SK-N-SH treated with all-trans-retinoic acid at 6 μM for 48 hours (cell line): ENCODE measurements at regions not wholly inside any gene's neighbourhood (a gene's known extent, or its start where the extent isn't known, plus 50 kb on each side); places are given as distances from the start of the nearest gene placed in this dataset.

ENCODE experiments used
- ATAC-seq: fragments of 200-7000 bp; cut with Tn5 transposase; 3 replicates; pipeline ENCODE4 v1.9.1; 2020; ENCODE audit warnings: mild to moderate bottlenecking, moderate library complexity
- ARNTL ChIP-seq: fragments of 450-650 bp; formaldehyde crosslinking; IDR thresholded peaks from 2 replicates; pipeline ENCODE4 v1.5.0; 2020; ENCODE audit warnings: low read depth, mild to moderate bottlenecking, moderate library complexity, borderline replicate concordance
- BACH2 ChIP-seq: fragments of 250-450 bp; sonication (Bioruptor Pico); IDR thresholded peaks from 2 replicates; pipeline ENCODE4 v1.9.0; 2021; ENCODE audit warnings: mild to moderate bottlenecking, borderline replicate concordance
- CSDC2 ChIP-seq: fragments of 250-450 bp; sonication (Bioruptor Pico); IDR thresholded peaks from 2 replicates; pipeline ENCODE4 v1.5.0; 2020; ENCODE audit warnings: mild to moderate bottlenecking, moderate library complexity
- GLIS3 ChIP-seq: fragments of 250-450 bp; sonication (Bioruptor Pico); IDR thresholded peaks from 2 replicates; pipeline ENCODE4 v1.5.0; 2020; ENCODE audit warnings: mild to moderate bottlenecking, moderate library complexity
- ISL1 ChIP-seq: fragments of 250-450 bp; sonication (Bioruptor Pico); IDR thresholded peaks from 2 replicates; pipeline ENCODE4 v2.1.2; 2022; ENCODE audit warnings: mild to moderate bottlenecking, moderate library complexity
- PPARA ChIP-seq: fragments of 250-450 bp; sonication (Bioruptor Pico); IDR thresholded peaks from 2 replicates; pipeline ENCODE4 v1.5.0; 2020; ENCODE audit warnings: mild to moderate bottlenecking, borderline replicate concordance
- SNAI2 ChIP-seq: fragments of 250-450 bp; sonication (Bioruptor Pico); IDR thresholded peaks from 2 replicates; pipeline ENCODE4 v1.5.0; 2020; ENCODE audit warnings: mild to moderate bottlenecking, moderate library complexity
- TCF4 ChIP-seq: fragments of 250-450 bp; sonication (Bioruptor Pico); IDR thresholded peaks from 2 replicates; pipeline ENCODE4 v1.8.0; 2021; ENCODE audit warnings: mild to moderate bottlenecking, moderate library complexity, borderline replicate concordance
- TOX ChIP-seq: fragments of 250-450 bp; sonication (Bioruptor Pico); IDR thresholded peaks from 2 replicates; pipeline ENCODE4 v1.8.0; 2021; ENCODE audit warnings: mild to moderate bottlenecking, moderate library complexity, borderline replicate concordance
- ZC3H10 ChIP-seq: fragments of 250-450 bp; sonication (Bioruptor Pico); IDR thresholded peaks from 2 replicates; pipeline ENCODE4 v1.5.1; 2021; ENCODE audit warnings: mild to moderate bottlenecking, moderate library complexity
- ZFP3 ChIP-seq: fragments of 250-450 bp; sonication (Bioruptor Pico); IDR thresholded peaks from 2 replicates; pipeline ENCODE4 v1.5.0; 2020; ENCODE audit warnings: mild to moderate bottlenecking, moderate library complexity
- ZFP30 ChIP-seq: fragments of 450-650 bp; formaldehyde crosslinking; IDR thresholded peaks from 2 replicates; pipeline ENCODE4 v1.5.0; 2022; ENCODE audit warnings: mild to moderate bottlenecking, moderate library complexity
- ZNF565 ChIP-seq: fragments of 450-650 bp; formaldehyde crosslinking; conservative IDR thresholded peaks from 2 replicates; pipeline ENCODE4 v1.5.0; 2020; ENCODE audit warnings: low read depth, mild to moderate bottlenecking, moderate library complexity
- ZNF70 ChIP-seq: fragments of 450-650 bp; formaldehyde crosslinking; IDR thresholded peaks from 2 replicates; pipeline ENCODE4 v1.5.0; 2020; ENCODE audit warnings: mild to moderate bottlenecking, moderate library complexity
- ZNF8 ChIP-seq: fragments of 450-650 bp; formaldehyde crosslinking; IDR thresholded peaks from 2 replicates; pipeline ENCODE4 v1.5.0; 2020; ENCODE audit warnings: mild to moderate bottlenecking, moderate library complexity
- TF ChIP-seq, protein P1 (sequence below): fragments of 250-450 bp; sonication (Bioruptor Pico); IDR thresholded peaks from 2 replicates; pipeline ENCODE4 v1.5.1; 2020; ENCODE audit warnings: low read depth, mild to moderate bottlenecking, moderate library complexity
- TF ChIP-seq, protein P2 (sequence below): fragments of 250-450 bp; sonication (Bioruptor Pico); IDR thresholded peaks from 2 replicates; pipeline ENCODE4 v1.8.0; 2020; ENCODE audit warnings: mild to moderate bottlenecking, moderate library complexity, borderline replicate concordance
- TF ChIP-seq, protein P3 (sequence below): fragments of 250-450 bp; sonication (Bioruptor Pico); IDR thresholded peaks from 2 replicates; pipeline ENCODE4 v1.5.0; 2020; ENCODE audit warnings: mild to moderate bottlenecking, moderate library complexity
- TF ChIP-seq, protein P4 (sequence below): fragments of 250-450 bp; sonication (Bioruptor Pico); IDR thresholded peaks from 2 replicates; pipeline ENCODE4 v1.5.1; 2021; ENCODE audit warnings: mild to moderate bottlenecking, moderate library complexity
- TF ChIP-seq, protein P5 (sequence below): fragments of 250-450 bp; sonication (Bioruptor Pico); IDR thresholded peaks from 2 replicates; pipeline ENCODE4 v1.8.0; 2021; ENCODE audit warnings: low read depth, mild to moderate bottlenecking, moderate library complexity, borderline replicate concordance

DNA sequence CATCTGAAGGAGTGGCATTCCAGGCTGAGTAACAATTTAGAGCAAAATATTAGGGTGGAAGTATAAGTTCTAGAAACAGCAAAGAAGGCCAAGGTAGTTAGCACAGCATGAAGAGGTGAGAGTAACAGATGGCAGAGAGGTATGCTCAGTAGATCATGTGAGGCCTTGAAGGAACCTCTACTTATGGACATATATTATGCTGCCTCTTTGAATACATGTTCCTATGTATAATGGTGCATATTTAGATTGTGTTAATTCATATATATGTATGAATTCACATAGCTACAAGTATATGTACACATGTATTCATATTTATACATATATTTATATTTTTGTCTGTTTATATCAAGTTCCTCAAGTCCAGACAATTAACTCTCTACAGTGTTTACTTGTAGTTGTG is 355.2 kb downstream of the KCTD8 start:
- no peak for ATAC-seq
- TF ChIP-seq, protein P1, sequence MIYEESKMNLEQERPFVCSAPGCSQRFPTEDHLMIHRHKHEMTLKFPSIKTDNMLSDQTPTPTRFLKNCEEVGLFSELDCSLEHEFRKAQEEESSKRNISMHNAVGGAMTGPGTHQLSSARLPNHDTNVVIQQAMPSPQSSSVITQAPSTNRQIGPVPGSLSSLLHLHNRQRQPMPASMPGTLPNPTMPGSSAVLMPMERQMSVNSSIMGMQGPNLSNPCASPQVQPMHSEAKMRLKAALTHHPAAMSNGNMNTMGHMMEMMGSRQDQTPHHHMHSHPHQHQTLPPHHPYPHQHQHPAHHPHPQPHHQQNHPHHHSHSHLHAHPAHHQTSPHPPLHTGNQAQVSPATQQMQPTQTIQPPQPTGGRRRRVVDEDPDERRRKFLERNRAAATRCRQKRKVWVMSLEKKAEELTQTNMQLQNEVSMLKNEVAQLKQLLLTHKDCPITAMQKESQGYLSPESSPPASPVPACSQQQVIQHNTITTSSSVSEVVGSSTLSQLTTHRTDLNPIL (CRISPR knock-in tag), result no peak
- TF ChIP-seq, protein P2, sequence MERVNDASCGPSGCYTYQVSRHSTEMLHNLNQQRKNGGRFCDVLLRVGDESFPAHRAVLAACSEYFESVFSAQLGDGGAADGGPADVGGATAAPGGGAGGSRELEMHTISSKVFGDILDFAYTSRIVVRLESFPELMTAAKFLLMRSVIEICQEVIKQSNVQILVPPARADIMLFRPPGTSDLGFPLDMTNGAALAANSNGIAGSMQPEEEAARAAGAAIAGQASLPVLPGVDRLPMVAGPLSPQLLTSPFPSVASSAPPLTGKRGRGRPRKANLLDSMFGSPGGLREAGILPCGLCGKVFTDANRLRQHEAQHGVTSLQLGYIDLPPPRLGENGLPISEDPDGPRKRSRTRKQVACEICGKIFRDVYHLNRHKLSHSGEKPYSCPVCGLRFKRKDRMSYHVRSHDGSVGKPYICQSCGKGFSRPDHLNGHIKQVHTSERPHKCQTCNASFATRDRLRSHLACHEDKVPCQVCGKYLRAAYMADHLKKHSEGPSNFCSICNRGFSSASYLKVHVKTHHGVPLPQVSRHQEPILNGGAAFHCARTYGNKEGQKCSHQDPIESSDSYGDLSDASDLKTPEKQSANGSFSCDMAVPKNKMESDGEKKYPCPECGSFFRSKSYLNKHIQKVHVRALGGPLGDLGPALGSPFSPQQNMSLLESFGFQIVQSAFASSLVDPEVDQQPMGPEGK (CRISPR knock-in tag), result no peak
- TF ChIP-seq ZNF70 (CRISPR knock-in tag) (no peak), PPARA (CRISPR knock-in tag) (no peak), TOX (CRISPR knock-in tag) (no peak), GLIS3 (CRISPR knock-in tag) (no peak), ZNF8 (no peak), ISL1 (CRISPR knock-in tag) (no peak), ZNF565 (CRISPR knock-in tag) (no peak)
- TF ChIP-seq, all 23 proteins: peak for 0

DNA sequence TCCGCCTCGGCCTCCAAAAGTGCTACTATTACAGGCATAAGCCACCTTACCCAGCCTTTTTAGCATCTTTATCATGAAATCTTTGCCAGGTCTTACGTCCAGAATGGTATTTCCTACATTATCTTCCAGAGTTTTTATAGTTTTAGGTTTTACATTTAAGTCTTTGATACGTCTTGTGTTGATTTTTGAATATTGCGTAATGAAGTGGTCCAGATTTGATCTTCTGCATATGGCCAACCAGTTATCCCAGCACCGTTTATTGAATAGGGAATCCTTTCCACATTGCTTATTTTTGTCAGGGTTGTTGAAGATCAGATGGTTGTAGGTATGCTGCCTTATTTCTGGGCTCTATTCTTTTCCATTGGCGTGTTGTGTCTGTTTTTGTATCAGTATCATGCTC is 349.6 kb downstream of the KCTD8 start:
- no peak for TF ChIP-seq ARNTL
- TF ChIP-seq BACH2, result no peak
- no peak for TF ChIP-seq TCF4
- TF ChIP-seq ZFP3, result no peak
- TF ChIP-seq ZFP30 (CRISPR knock-in tag), result no peak
- no peak for TF ChIP-seq ZNF8
- TF ChIP-seq CSDC2 (CRISPR knock-in tag), result no peak
- TF ChIP-seq, protein P3, sequence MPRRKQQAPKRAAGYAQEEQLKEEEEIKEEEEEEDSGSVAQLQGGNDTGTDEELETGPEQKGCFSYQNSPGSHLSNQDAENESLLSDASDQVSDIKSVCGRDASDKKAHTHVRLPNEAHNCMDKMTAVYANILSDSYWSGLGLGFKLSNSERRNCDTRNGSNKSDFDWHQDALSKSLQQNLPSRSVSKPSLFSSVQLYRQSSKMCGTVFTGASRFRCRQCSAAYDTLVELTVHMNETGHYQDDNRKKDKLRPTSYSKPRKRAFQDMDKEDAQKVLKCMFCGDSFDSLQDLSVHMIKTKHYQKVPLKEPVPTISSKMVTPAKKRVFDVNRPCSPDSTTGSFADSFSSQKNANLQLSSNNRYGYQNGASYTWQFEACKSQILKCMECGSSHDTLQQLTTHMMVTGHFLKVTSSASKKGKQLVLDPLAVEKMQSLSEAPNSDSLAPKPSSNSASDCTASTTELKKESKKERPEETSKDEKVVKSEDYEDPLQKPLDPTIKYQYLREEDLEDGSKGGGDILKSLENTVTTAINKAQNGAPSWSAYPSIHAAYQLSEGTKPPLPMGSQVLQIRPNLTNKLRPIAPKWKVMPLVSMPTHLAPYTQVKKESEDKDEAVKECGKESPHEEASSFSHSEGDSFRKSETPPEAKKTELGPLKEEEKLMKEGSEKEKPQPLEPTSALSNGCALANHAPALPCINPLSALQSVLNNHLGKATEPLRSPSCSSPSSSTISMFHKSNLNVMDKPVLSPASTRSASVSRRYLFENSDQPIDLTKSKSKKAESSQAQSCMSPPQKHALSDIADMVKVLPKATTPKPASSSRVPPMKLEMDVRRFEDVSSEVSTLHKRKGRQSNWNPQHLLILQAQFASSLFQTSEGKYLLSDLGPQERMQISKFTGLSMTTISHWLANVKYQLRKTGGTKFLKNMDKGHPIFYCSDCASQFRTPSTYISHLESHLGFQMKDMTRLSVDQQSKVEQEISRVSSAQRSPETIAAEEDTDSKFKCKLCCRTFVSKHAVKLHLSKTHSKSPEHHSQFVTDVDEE (CRISPR knock-in tag), result no peak
- TF ChIP-seq, protein P4, sequence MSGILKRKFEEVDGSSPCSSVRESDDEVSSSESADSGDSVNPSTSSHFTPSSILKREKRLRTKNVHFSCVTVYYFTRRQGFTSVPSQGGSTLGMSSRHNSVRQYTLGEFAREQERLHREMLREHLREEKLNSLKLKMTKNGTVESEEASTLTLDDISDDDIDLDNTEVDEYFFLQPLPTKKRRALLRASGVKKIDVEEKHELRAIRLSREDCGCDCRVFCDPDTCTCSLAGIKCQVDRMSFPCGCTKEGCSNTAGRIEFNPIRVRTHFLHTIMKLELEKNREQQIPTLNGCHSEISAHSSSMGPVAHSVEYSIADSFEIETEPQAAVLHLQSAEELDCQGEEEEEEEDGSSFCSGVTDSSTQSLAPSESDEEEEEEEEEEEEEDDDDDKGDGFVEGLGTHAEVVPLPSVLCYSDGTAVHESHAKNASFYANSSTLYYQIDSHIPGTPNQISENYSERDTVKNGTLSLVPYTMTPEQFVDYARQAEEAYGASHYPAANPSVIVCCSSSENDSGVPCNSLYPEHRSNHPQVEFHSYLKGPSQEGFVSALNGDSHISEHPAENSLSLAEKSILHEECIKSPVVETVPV, result no peak
- TF ChIP-seq ZC3H10 (CRISPR knock-in tag), result no peak
- TF ChIP-seq ISL1 (CRISPR knock-in tag), result no peak
- TF ChIP-seq ZNF70 (CRISPR knock-in tag), result no peak
- TF ChIP-seq, protein P5, sequence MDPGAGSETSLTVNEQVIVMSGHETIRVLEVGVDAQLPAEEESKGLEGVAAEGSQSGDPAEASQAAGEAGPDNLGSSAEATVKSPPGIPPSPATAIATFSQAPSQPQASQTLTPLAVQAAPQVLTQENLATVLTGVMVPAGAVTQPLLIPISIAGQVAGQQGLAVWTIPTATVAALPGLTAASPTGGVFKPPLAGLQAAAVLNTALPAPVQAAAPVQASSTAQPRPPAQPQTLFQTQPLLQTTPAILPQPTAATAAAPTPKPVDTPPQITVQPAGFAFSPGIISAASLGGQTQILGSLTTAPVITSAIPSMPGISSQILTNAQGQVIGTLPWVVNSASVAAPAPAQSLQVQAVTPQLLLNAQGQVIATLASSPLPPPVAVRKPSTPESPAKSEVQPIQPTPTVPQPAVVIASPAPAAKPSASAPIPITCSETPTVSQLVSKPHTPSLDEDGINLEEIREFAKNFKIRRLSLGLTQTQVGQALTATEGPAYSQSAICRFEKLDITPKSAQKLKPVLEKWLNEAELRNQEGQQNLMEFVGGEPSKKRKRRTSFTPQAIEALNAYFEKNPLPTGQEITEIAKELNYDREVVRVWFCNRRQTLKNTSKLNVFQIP (CRISPR knock-in tag), result no peak
- TF ChIP-seq TOX (CRISPR knock-in tag), result no peak
- no peak for ATAC-seq

DNA sequence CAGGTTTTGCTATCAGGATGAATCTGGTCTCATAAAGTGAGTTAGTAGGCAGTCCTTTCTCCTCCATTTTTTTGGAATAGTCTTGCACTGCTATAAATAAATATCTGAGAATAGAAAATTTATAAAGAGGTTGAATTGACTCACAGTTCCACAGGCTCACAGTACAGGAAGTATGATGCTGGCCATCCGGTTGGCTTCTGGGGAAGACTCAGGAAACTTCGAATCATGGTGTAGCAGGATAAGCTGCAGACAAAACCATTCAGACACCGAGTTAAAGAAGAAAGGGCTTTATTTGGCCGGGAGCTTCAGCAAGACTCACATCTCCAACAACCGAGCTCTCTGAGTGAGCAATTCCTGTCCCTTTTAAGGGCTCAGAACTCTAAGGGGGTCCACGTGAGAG is 348.2 kb downstream of the KCTD8 start:
- no peak for ATAC-seq
- no peak for TF ChIP-seq ZC3H10 (CRISPR knock-in tag)
- TF ChIP-seq TCF4, result no peak
- no peak for TF ChIP-seq ZFP3

DNA sequence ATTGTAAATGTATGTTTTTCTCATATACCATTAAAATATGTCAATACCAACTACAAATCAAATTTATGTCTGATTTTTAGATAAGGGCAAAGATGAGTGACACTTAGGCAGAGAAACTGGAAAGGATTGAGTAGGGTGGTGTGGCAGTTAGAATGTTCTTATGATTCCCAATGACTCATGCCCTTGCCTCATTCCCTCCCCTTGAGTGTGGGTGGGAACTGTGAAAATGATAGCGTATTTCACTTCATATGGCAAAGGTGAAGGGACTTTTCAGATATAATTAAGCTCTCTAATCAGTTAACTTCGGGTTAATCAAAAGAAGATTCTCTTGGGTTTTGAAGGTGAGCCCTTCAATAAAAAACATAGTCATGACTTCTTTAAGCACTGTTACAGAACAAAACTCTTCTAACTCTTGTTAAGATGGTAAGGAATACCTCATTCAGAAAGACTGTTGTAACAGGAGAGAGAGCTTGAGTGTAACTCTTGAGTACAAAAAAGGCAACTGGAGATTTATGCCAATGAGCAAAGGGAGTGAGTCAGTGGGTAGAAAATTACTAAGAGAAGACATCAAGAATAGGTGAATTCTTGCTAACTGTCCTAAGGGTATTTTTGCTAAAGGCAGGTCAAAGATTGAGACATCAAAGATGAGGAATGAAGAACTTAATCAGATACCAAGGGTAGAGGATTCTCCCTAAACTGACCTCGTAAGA is 329.5 kb downstream of the KCTD8 start:
- TF ChIP-seq ISL1 (CRISPR knock-in tag) (no peak), ZFP30 (CRISPR knock-in tag) (no peak), ZNF565 (CRISPR knock-in tag) (no peak), SNAI2 (CRISPR knock-in tag) (no peak)
- TF ChIP-seq, protein P5 (CRISPR knock-in tag), result no peak
- ATAC-seq, result no peak
